Prostate gland (tissue), 2 donors: ENCODE measurements at regions not wholly inside any gene's neighbourhood (a gene's known extent, or its start where the extent isn't known, plus 50 kb on each side); places are given as distances from the start of the nearest gene placed in this dataset.

Experiments
- POLR2A ChIP-seq: fragments of 450-650 bp; IDR thresholded peaks from one replicate; pipeline ENCODE4 v1.6.1; 2016; ENCODE audit warnings: antibody characterized with exemption, mild to moderate bottlenecking
- TF ChIP-seq, protein P1 (sequence below), 4 experiments: fragments of 200-600 bp in 2 of 4; fragments of 450-650 bp in 2 of 4; sonication (generic) in 2 of 4; IDR thresholded peaks; 1 replicate in 3 of 4; 2 replicates in 1 of 4; pipeline ENCODE4 v1.5.1; 2016 to 2019; ENCODE audit warnings: antibody characterized with exemption in 4 of 4, mild to moderate bottlenecking in 2 of 4, moderate library complexity in 2 of 4

GRCh38 chr4:20428436-20429160 lies 176.9 kb downstream of the SLIT2 start:
- TF ChIP-seq, protein P1, sequence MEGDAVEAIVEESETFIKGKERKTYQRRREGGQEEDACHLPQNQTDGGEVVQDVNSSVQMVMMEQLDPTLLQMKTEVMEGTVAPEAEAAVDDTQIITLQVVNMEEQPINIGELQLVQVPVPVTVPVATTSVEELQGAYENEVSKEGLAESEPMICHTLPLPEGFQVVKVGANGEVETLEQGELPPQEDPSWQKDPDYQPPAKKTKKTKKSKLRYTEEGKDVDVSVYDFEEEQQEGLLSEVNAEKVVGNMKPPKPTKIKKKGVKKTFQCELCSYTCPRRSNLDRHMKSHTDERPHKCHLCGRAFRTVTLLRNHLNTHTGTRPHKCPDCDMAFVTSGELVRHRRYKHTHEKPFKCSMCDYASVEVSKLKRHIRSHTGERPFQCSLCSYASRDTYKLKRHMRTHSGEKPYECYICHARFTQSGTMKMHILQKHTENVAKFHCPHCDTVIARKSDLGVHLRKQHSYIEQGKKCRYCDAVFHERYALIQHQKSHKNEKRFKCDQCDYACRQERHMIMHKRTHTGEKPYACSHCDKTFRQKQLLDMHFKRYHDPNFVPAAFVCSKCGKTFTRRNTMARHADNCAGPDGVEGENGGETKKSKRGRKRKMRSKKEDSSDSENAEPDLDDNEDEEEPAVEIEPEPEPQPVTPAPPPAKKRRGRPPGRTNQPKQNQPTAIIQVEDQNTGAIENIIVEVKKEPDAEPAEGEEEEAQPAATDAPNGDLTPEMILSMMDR (IDR thresholded peaks at IDR 0.05) = no peak
- TF ChIP-seq POLR2A = no peak
